Panc1 (cell line): ENCODE measurements at regions not wholly inside any gene's neighbourhood (a gene's known extent, or its start where the extent isn't known, plus 50 kb on each side); places are given as distances from the start of the nearest gene placed in this dataset.

Experiments used
- ATAC-seq: fragments of 200-7000 bp; cut with Tn5 transposase; 2 replicates; pipeline ENCODE4 v1.9.1; 2020; ENCODE audit warnings: mild to moderate bottlenecking, moderate library complexity
- BruUV-seq: library from RNA; stranded (reverse); fragments of 400-500 nt; replicated peaks from 2 replicates; lab custom pipeline; 2021; lab: Mats Ljungman, UMichigan
- CTCF ChIA-PET: fragments of 300-600 bp; sonication (Branson Sonifier 250); formaldehyde crosslinking; loops from one replicate; lab custom pipeline; 2022; ENCODE audit warnings: antibody characterized with exemption; lab: Charles Lee
- POLR2A ChIA-PET: fragments of 300-600 bp; sonication (Branson Sonifier 250); formaldehyde crosslinking; loops from one replicate; lab custom pipeline; 2022; ENCODE audit warnings: antibody characterized with exemption; lab: Charles Lee
- DNase-seq: peaks from one replicate; pipeline ENCODE4 v3.0.0-alpha.2; 2010; ENCODE audit warnings: low read depth, low spot score
- H3K27ac ChIP-seq: 2 replicates; pipeline ENCODE4 v1.5.1; 2011; ENCODE audit warnings: mild to moderate bottlenecking, low read length, inconsistent platforms
- H3K27me3 ChIP-seq: fragments of 200-500 bp; sonication (Bioruptor generic); 2 replicates; pipeline ENCODE4 v1.6.0; 2014; ENCODE audit warnings: low read length, inconsistent platforms; ENCODE audit not compliant: control insufficient read depth, insufficient read depth
- H3K36me3 ChIP-seq: fragments of 200-500 bp; sonication (Bioruptor generic); 2 replicates; pipeline ENCODE4 v1.5.1; 2014; ENCODE audit warnings: inconsistent platforms, mild to moderate bottlenecking, low read length, moderate library complexity; ENCODE audit not compliant: control insufficient read depth, insufficient read depth
- H3K4me1 ChIP-seq: 2 replicates; pipeline ENCODE4 v1.5.1; 2011; ENCODE audit warnings: inconsistent platforms, mild to moderate bottlenecking, low read length, moderate library complexity; ENCODE audit not compliant: control insufficient read depth, insufficient read depth
- H3K4me3 ChIP-seq, 2 experiments: 2 replicates each; pipeline ENCODE4 v1.5.1; 2011 to 2012; ENCODE audit warnings: low read depth in 2 of 2, low read length in 2 of 2, mild to moderate bottlenecking in 2 of 2, inconsistent platforms in 1 of 2, moderate library complexity in 1 of 2
- H3K9me3 ChIP-seq: fragments of 200-500 bp; sonication (Bioruptor generic); 2 replicates; pipeline ENCODE4 v1.5.1; 2014; ENCODE audit warnings: low read depth, mild to moderate bottlenecking, inconsistent platforms, low read length, moderate library complexity; ENCODE audit not compliant: control insufficient read depth, insufficient read depth
- CTCF ChIP-seq: fragments of 450-650 bp; IDR thresholded peaks from 2 replicates; pipeline ENCODE4 v1.5.1; 2017; ENCODE audit warnings: mild to moderate bottlenecking
- POLR2AphosphoS5 ChIP-seq: IDR thresholded peaks from 2 replicates; pipeline ENCODE4 v1.6.1; 2012; ENCODE audit warnings: mild to moderate bottlenecking, low read depth, low read length, moderate library complexity
- SIN3A ChIP-seq: IDR thresholded peaks from 2 replicates; pipeline ENCODE4 v1.6.1; 2012; ENCODE audit warnings: low read depth, mild to moderate bottlenecking, low read length, moderate library complexity, borderline replicate concordance; ENCODE audit not compliant: insufficient read depth
- TCF7L2 ChIP-seq: IDR thresholded peaks from 2 replicates; pipeline ENCODE4 v1.6.1; 2011; ENCODE audit warnings: mild to moderate bottlenecking, low read depth, low read length, inconsistent platforms
- in situ Hi-C: cut with HindIII; loops from 2 replicates; pipeline ENCODE4 v1.10.0; 2016; ENCODE audit warnings: low sequenced_read_pairs, low pct_unique_long_range_greater_than_20kb
- intact Hi-C: fragments of 100-400 bp; cut with micrococcal nuclease; formaldehyde crosslinking; loops from one replicate; pipeline ENCODE4 v1.10.0; 2022; ENCODE audit not compliant: unreplicated experiment
- TF ChIP-seq, protein P1 (sequence below), 2 experiments: IDR thresholded peaks; 2 replicates each; pipeline ENCODE4 v1.6.1; 2011 to 2012; ENCODE audit warnings: low read depth in 2 of 2, control low read depth in 1 of 2, low read length in 1 of 2, mild to moderate bottlenecking in 1 of 2, moderate library complexity in 1 of 2; ENCODE audit not compliant: insufficient read depth in 1 of 2

GRCh38 chrX:6660567-6661264 lies 125.8 kb upstream of the VCX3A start:
- Histone ChIP-seq H3K9me3 (no peaks in the 10 kb centered on the region), H3K4me1 (no peaks in the 10 kb centered on the region), H3K27ac (no peak overlapping the region), H3K27me3 (no peaks in the 10 kb centered on the region), H3K36me3 (no peaks in the 10 kb centered on the region), H3K4me3 (no peak overlapping the region)
- BruUV-seq = no TSS peak
- in situ Hi-C loops = no loop called here
- TF ChIP-seq POLR2AphosphoS5 (no peak), TCF7L2 (no peak), SIN3A (no peak), CTCF (no peak)
- POLR2A ChIA-PET = no interaction called here
- intact Hi-C loops = no loop called here
- DNase-seq (no peak), ATAC-seq (no peak)
- CTCF ChIA-PET = no interaction called here

DNA sequence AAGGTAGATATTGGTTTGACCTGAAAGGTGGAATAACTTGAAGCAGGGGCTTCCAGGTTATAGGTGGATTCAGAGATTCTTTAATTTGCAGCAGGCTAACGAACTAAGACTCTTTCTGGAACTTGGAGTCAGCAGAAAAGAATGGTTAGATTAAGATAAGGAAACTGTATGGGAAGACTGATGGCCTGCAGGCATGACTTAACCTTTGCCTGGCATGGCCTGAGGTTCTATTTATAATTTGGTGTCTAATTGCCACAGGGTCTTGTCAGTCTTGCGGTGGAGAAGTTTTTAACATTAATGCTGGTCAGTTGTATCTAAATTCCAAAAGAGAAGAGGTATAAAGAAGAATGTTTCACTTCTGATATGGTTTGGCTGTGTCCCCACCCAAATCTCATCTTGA lies 110.3 kb upstream of the VCX3A start:
- in situ Hi-C loops (no loop called here), intact Hi-C loops (no loop called here)
- Histone ChIP-seq H3K4me3 (no peak overlapping the region), H3K9me3 (no peaks in the 10 kb centered on the region), H3K27me3 (no peaks in the 10 kb centered on the region), H3K36me3 (no peaks in the 10 kb centered on the region), H3K4me1 (no peaks in the 10 kb centered on the region), H3K27ac (no peak overlapping the region)
- ChIA-PET POLR2A (no interaction called here), CTCF (no interaction called here)
- BruUV-seq = no TSS peak
- TF ChIP-seq, protein P1, sequence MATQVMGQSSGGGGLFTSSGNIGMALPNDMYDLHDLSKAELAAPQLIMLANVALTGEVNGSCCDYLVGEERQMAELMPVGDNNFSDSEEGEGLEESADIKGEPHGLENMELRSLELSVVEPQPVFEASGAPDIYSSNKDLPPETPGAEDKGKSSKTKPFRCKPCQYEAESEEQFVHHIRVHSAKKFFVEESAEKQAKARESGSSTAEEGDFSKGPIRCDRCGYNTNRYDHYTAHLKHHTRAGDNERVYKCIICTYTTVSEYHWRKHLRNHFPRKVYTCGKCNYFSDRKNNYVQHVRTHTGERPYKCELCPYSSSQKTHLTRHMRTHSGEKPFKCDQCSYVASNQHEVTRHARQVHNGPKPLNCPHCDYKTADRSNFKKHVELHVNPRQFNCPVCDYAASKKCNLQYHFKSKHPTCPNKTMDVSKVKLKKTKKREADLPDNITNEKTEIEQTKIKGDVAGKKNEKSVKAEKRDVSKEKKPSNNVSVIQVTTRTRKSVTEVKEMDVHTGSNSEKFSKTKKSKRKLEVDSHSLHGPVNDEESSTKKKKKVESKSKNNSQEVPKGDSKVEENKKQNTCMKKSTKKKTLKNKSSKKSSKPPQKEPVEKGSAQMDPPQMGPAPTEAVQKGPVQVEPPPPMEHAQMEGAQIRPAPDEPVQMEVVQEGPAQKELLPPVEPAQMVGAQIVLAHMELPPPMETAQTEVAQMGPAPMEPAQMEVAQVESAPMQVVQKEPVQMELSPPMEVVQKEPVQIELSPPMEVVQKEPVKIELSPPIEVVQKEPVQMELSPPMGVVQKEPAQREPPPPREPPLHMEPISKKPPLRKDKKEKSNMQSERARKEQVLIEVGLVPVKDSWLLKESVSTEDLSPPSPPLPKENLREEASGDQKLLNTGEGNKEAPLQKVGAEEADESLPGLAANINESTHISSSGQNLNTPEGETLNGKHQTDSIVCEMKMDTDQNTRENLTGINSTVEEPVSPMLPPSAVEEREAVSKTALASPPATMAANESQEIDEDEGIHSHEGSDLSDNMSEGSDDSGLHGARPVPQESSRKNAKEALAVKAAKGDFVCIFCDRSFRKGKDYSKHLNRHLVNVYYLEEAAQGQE (IDR thresholded peaks at IDR 0.05; ENCODE audit: insufficient read depth in 1 of 2, low read depth in 2 of 2, low read length in 1 of 2) = no peak
- TF ChIP-seq TCF7L2 = no peak
- TF ChIP-seq POLR2AphosphoS5 = no peak
- TF ChIP-seq SIN3A = no peak
- TF ChIP-seq CTCF = no peak
- ATAC-seq (no peak), DNase-seq (no peak)
